ENCODE measurements at regions not wholly inside any gene's neighbourhood (a gene's known extent, or its start where the extent isn't known, plus 50 kb on each side); places are given as distances from the start of the nearest gene placed in this dataset.
"Not testable (repeated sequence)": the region's sequence is repeated elsewhere in the genome, so short reads cannot be mapped to it uniquely, and the experiment has no call there.

DNA sequence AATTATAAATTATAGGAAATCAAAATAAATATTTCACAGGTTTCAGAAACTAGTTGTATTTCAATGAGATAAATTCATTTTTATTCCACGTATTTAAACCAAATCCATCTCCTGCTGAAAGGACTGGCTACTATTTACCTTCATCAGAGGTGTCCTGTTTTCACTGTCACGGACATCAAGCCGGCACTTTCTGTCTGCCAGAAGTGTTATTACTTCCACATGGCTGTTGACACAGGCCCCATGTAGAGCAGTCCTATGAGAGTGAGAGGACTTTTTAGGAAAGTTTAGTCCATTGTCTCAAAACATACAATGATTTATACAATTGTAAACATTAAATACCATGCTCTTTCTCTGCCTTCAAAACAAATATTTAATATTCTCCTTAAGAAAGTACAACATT is 100.4 kb upstream of the ACBD5 start:
- Histone ChIP-seq H3K9me3 (ENCODE audit: insufficient read depth, low read depth, low read length) (no peaks in the 10 kb centered on the region), H3K4me3 (ENCODE audit: low read length) (no peak overlapping the region), H3K4me1 (ENCODE audit: insufficient read depth, low read length) (peaks cover 7% of the 10 kb centered on the region), H3K9ac (ENCODE audit: low read depth, low read length) (no peak overlapping the region), H3K36me3 (ENCODE audit: insufficient read depth, low read length) (no peaks in the 10 kb centered on the region), H3K27me3 (ENCODE audit: insufficient read depth, low read length) (no peaks in the 10 kb centered on the region), H3K27ac (ENCODE audit: low read depth, low read length) (no peak overlapping the region)
- 91% methylated on average over 3 of the region's 3 CpGs for WGBS

GRCh38 chr10:27335246-27335645 is 94.6 kb upstream of the ACBD5 start:
- not testable (repeated sequence) for H3K4me1 ChIP-seq (ENCODE audit: insufficient read depth, low read length); H3K4me3 ChIP-seq (ENCODE audit: low read length); H3K9me3 ChIP-seq (ENCODE audit: insufficient read depth, low read depth, low read length); H3K27me3 ChIP-seq (ENCODE audit: insufficient read depth, low read length); H3K36me3 ChIP-seq (ENCODE audit: insufficient read depth, low read length); H3K9ac ChIP-seq (ENCODE audit: low read depth, low read length); H3K27ac ChIP-seq (ENCODE audit: low read depth, low read length)
- 93% methylated on average over 3 of the region's 3 CpGs for WGBS

DNA sequence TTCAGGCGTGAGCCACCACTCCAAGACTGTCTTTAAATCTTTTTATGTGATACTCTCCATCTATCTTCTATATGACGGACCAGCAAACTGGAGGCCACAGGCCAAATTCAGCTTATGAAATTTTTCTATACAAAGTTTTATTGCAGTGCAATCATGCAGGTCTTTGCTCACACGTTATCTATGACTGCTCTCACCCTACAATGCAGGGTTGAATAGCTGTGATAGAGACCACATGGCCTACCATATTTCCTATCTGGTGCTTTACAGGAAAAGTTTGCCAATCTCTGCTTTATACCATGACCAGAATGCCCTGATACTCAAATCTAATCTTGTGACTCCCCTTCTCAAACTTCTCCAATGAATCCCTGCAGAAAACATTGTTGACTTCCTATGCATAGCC is 89.5 kb upstream of the ACBD5 start:
- 91% methylated on average over 3 of the region's 3 CpGs for WGBS
- no peaks in the 10 kb centered on the region for H3K36me3 ChIP-seq (ENCODE audit: insufficient read depth, low read length)

DNA sequence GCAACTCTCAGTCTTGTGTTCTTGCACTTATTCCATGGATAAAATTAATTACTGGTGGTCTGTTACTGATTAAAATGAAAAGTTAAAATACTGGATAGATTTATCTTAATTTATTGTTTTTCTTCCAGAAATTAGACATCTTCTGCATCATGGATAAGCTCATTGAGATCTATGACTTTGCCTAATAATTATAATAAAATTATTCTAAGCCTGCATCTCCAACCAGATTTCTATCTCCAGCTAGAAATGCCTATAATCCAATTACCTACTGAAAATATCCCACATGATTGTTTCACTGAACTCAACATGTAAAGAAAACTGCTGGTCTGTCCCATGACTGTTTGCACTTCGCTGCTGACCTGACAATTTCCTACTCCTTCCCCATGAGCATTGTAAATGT is 88.3 kb upstream of the ACBD5 start:
- Histone ChIP-seq H3K27me3 (ENCODE audit: insufficient read depth, low read length) (no peaks in the 10 kb centered on the region), H3K4me3 (ENCODE audit: low read length) (no peak overlapping the region), H3K4me1 (ENCODE audit: insufficient read depth, low read length) (no peaks in the 10 kb centered on the region), H3K36me3 (ENCODE audit: insufficient read depth, low read length) (no peaks in the 10 kb centered on the region), H3K9ac (ENCODE audit: low read depth, low read length) (no peak overlapping the region), H3K27ac (ENCODE audit: low read depth, low read length) (no peak overlapping the region), H3K9me3 (ENCODE audit: insufficient read depth, low read depth, low read length) (no peaks in the 10 kb centered on the region)
- 94% methylated on average over 1 of the region's 1 CpG for WGBS

More for the DNA sequence above, 89.5 kb upstream of the ACBD5 start:
- no peaks in the 10 kb centered on the region for H3K9me3 ChIP-seq (ENCODE audit: insufficient read depth, low read depth, low read length)
- no peak overlapping the region for H3K4me3 ChIP-seq (ENCODE audit: low read length)
- no peak overlapping the region for H3K9ac ChIP-seq (ENCODE audit: low read depth, low read length)
- no peaks in the 10 kb centered on the region for H3K4me1 ChIP-seq (ENCODE audit: insufficient read depth, low read length)
- no peak overlapping the region for H3K27ac ChIP-seq (ENCODE audit: low read depth, low read length)
- H3K27me3 ChIP-seq (ENCODE audit: insufficient read depth, low read length) = no peaks in the 10 kb centered on the region

DNA sequence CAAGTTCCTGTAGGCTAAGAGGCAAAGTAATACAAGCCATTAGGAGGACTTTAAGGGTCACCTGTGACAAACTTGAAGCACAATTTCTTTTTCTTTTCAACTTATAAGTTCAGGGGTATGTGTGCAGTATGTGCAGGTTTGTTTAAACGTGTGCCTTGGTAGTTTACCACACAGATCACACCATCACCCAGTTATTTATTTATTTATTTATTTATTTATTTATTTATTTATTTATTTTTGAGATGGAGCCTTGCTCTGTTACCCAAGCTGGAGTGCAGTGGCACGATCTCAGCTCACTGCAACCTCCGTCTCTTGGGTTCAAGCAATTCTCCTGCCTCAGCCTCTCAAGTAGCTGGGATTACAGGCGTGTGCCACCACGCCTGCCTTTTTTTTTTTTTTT is 86.2 kb upstream of the ACBD5 start:
- not testable (repeated sequence) for H3K27me3 ChIP-seq (ENCODE audit: insufficient read depth, low read length); H3K4me3 ChIP-seq (ENCODE audit: low read length); H3K36me3 ChIP-seq (ENCODE audit: insufficient read depth, low read length); H3K9me3 ChIP-seq (ENCODE audit: insufficient read depth, low read depth, low read length); H3K9ac ChIP-seq (ENCODE audit: low read depth, low read length); H3K4me1 ChIP-seq (ENCODE audit: insufficient read depth, low read length); H3K27ac ChIP-seq (ENCODE audit: low read depth, low read length)
- WGBS = 94% methylated on average over 2 of the region's 5 CpGs

- Histone ChIP-seq H3K4me3 (ENCODE audit: low read length) (peak overlapping the region; percentile 64), H3K36me3 (ENCODE audit: insufficient read depth, low read length) (no peaks in the 10 kb centered on the region), H3K9ac (ENCODE audit: low read depth, low read length) (peak overlapping the region; percentile 79), H3K4me1 (ENCODE audit: insufficient read depth, low read length) (no peaks in the 10 kb centered on the region), H3K27ac (ENCODE audit: low read depth, low read length) (no peak overlapping the region), H3K27me3 (ENCODE audit: insufficient read depth, low read length) (peaks cover 23% of the 10 kb centered on the region), H3K9me3 (ENCODE audit: insufficient read depth, low read depth, low read length) (no peaks in the 10 kb centered on the region)
- WGBS = 28% methylated on average over 44 of the region's 44 CpGs
Measured at GRCh38 chr10:27319752-27320431, 79.3 kb upstream of the ACBD5 start.

DNA sequence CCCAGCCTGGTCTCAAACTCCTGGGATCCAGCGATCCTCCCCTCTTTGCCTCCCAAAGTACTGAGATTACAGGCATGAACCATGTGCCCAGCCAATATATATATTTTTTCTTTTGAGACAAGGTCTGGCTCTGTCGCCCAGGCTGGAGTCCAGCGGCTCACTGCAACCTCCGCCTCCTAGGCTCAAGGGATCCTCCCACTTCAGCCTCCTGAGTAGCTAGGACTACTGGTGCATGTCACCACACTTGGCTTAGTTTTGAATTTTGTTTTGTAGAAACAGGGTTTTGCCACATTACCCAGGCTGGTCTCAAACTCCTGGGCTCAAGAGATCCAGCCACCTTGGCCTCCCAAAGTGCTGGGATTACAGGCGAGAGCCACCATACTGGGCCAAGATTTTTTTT is 78.5 kb upstream of the ACBD5 start:
- Histone ChIP-seq H3K27me3 (ENCODE audit: insufficient read depth, low read length) (peaks cover 23% of the 10 kb centered on the region), H3K4me3 (ENCODE audit: low read length) (peak overlapping the region; percentile 64), H3K9ac (ENCODE audit: low read depth, low read length) (0 out of 2 replicates have a peak overlapping the region, but pooled peaks have one; percentile 79)
- 90% methylated on average over 5 of the region's 5 CpGs for WGBS
- not testable (repeated sequence) for H3K27ac ChIP-seq (ENCODE audit: low read depth, low read length); H3K9me3 ChIP-seq (ENCODE audit: insufficient read depth, low read depth, low read length); H3K4me1 ChIP-seq (ENCODE audit: insufficient read depth, low read length); H3K36me3 ChIP-seq (ENCODE audit: insufficient read depth, low read length)

- not testable (repeated sequence) for H3K27ac ChIP-seq (ENCODE audit: low read depth, low read length)
- WGBS = 90% methylated on average over 2 of the region's 2 CpGs
Measured at GRCh38 chr10:27315082-27315481, 74.5 kb upstream of the ACBD5 start.

DNA sequence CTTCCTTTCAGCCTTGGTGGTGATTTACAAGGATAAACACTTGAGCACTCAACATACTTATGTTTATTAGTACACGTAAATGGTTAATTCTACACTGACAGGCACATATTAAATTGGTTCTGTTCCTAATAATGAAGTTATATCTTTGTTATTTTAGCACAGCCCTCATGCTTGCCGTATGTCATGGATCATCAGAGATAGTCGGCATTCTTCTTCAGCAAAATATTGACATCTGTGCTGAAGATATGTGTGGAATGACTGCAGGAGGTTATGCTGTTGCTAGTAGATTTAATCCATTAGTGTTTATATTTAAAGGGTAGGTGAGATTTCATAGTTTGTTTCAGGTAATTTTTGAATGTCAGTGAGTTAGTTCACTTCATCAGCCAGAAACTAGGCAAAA is 73.0 kb upstream of the ACBD5 start:
- H3K4me3 ChIP-seq (ENCODE audit: low read length); H3K9ac ChIP-seq (ENCODE audit: low read depth, low read length); H3K27me3 ChIP-seq (ENCODE audit: insufficient read depth, low read length); H3K4me1 ChIP-seq (ENCODE audit: insufficient read depth, low read length); H3K9me3 ChIP-seq (ENCODE audit: insufficient read depth, low read depth, low read length); H3K36me3 ChIP-seq (ENCODE audit: insufficient read depth, low read length); H3K27ac ChIP-seq (ENCODE audit: low read depth, low read length): not testable (repeated sequence)
- 97% methylated on average over 2 of the region's 3 CpGs for WGBS

More at GRCh38 chr10:27315082-27315481, 74.5 kb upstream of the ACBD5 start:
- not testable (repeated sequence) for H3K4me1 ChIP-seq (ENCODE audit: insufficient read depth, low read length); H3K9me3 ChIP-seq (ENCODE audit: insufficient read depth, low read depth, low read length); H3K9ac ChIP-seq (ENCODE audit: low read depth, low read length); H3K4me3 ChIP-seq (ENCODE audit: low read length); H3K36me3 ChIP-seq (ENCODE audit: insufficient read depth, low read length)
- H3K27me3 ChIP-seq (ENCODE audit: insufficient read depth, low read length) = peaks cover 17% of the 10 kb centered on the region

DNA sequence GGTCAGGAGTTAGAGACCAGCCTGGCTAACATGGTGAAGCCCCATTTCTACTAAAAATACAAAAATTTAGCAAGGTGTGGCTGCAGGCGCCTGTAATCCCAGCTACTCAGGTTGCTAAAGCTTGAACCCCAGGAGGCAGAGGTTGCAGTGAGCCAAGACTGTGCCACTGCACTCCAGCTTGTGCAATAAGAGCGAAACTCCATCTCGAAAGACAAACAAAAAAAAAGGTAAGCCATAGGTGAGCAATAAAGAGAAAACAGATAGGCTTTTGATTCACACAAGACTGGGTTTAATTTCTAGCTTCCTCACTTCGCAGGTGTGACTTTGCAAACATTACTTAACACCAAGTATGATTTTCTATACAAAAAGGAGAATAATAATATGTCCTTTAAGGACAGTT is 72.3 kb upstream of the ACBD5 start:
- no peak overlapping the region for H3K27ac ChIP-seq (ENCODE audit: low read depth, low read length)
- H3K36me3 ChIP-seq (ENCODE audit: insufficient read depth, low read length) = no peaks in the 10 kb centered on the region
- no peaks in the 10 kb centered on the region for H3K9me3 ChIP-seq (ENCODE audit: insufficient read depth, low read depth, low read length)
- H3K27me3 ChIP-seq (ENCODE audit: insufficient read depth, low read length) = no peaks in the 10 kb centered on the region
- H3K9ac ChIP-seq (ENCODE audit: low read depth, low read length) = no peak overlapping the region
- H3K4me3 ChIP-seq (ENCODE audit: low read length) = no peak overlapping the region
- 98% methylated on average over 4 of the region's 4 CpGs for WGBS
- no peaks in the 10 kb centered on the region for H3K4me1 ChIP-seq (ENCODE audit: insufficient read depth, low read length)

GRCh38 chr10:27311809-27312208 is 71.2 kb upstream of the ACBD5 start:
- not testable (repeated sequence) for H3K27me3 ChIP-seq (ENCODE audit: insufficient read depth, low read length); H3K4me1 ChIP-seq (ENCODE audit: insufficient read depth, low read length); H3K27ac ChIP-seq (ENCODE audit: low read depth, low read length); H3K9ac ChIP-seq (ENCODE audit: low read depth, low read length); H3K4me3 ChIP-seq (ENCODE audit: low read length); H3K9me3 ChIP-seq (ENCODE audit: insufficient read depth, low read depth, low read length); H3K36me3 ChIP-seq (ENCODE audit: insufficient read depth, low read length)
- WGBS = 98% methylated on average over 20 of the region's 20 CpGs

DNA sequence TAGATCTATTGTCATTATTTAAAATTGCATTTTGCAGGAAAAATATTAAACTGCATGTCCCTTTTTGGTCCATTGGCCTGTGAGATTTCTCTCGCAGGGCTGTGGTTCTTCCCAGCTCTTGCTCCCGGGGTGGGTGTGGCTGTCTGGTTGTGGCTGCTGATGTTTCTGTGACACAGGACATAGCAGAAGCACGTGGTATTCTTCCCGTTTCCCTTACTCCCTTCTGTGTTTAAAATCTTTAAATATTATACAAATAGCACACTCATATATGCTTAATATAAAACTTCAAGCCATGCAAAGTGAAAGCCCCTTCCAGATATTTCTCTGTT is 57.9 kb upstream of the ACBD5 start:
- H3K4me3 ChIP-seq (ENCODE audit: low read length); H3K9ac ChIP-seq (ENCODE audit: low read depth, low read length); H3K27ac ChIP-seq (ENCODE audit: low read depth, low read length); H3K27me3 ChIP-seq (ENCODE audit: insufficient read depth, low read length); H3K4me1 ChIP-seq (ENCODE audit: insufficient read depth, low read length); H3K36me3 ChIP-seq (ENCODE audit: insufficient read depth, low read length): not testable (repeated sequence)
- H3K9me3 ChIP-seq (ENCODE audit: insufficient read depth, low read depth, low read length) = peaks cover 19% of the 10 kb centered on the region; the same call in 1 of the 2 replicates
- 90% methylated on average over 2 of the region's 4 CpGs for WGBS

Measured in HUES64 (cell line).